ENCODE measurements at regions not wholly inside any gene's neighbourhood (a gene's known extent, or its start where the extent isn't known, plus 50 kb on each side); places are given as distances from the start of the nearest gene placed in this dataset.

DNA sequence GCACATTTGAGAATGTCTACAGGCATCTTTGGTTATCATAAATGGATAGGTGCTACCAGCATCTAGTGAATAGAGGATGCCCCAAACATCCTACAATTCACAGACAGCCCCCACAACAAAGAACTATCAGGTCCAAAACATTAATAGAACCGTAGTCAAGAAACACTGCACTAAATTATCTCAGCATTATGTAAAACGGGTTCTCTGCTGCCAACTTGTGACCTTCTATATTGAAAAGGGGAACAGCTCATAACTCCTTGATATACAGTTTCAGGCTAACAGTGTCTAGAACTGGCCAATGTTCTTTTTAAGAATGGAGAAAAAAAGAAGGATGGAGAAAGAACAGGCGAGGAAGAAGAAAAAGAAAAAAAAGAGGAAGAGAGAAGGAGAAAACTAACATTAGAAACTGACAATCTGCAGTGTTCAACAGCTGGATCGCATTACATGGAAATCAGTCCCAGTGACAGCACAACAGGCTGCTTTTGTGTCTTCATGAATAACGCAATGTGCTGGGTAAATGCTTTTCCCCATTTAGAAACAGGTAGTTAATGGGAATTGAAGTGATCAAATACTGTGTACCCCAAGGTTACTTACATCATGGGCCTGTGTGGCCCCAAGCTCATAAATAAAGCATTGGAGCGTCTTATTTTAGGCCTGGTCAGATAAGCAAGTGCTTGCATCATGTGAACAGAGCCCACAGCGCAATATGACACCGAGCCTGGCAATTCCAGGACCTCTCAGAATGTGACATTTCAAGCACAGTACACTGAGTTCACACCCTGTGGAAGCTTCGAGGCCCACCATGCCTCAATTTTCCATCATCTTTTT is 339.5 kb downstream of the DHX15 start:
- DNase-seq (ENCODE audit: low spot score): no peak

DNA sequence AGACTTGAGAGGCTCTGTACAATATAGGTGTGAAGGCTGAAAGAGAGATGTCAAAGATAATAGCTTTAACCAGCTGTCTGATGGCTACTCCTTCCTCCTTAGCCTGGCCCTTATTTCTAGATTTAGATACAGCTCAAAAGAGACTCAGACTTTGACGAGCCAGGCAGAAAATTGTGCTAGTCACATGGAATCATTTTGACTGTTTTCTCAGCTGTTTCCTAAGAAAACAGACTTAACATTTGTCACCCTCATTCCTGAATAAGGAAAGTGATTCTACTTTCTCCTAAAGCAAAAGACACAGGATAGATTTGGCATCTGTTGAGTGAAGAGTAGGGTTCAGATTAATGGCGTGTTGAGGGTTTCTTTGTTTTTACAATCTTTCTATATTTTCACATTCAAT is 340.7 kb downstream of the DHX15 start:
- no peak for DNase-seq (ENCODE audit: low spot score)

DNA sequence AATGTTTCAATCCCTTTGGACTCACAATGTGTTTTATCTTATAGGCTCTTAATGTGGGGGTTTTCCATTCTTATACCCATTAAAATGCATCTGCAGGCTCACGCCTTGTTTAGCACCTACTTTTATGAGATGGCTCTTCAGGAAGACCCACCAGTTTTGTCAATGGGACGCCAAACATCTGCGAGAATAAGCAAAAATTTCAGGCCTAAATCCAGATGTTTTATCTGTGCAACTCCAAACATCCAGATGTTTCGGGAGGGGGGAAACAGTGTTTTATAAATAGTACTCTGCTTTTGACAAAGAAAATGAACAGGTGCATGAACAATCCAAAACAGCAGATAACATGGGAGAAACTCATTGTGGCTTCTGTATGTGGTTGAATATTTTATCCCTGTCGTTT is 342.8 kb downstream of the DHX15 start:
- DNase-seq (ENCODE audit: low spot score): no peak

DNA sequence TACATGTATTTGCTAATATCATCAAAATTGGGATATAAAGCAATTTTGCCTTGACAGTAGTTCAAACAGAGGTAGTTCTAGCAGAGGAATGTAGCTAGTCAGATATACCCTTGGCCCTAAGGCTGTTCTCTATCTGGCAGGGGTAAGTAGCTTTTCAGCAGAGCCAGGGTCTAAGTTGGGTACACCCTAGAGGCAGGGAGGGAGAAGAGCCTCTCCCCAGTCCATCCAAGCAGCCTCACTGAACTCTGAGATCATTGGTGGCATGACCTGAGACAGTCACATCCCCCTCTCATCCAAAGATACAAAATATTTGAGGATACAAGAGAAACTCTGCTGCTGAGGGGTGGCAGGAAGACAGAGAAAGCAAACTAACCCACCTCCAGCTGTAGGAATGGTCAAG is 343.7 kb downstream of the DHX15 start:
- DNase-seq (ENCODE audit: low spot score): peak; percentile 22

DNA sequence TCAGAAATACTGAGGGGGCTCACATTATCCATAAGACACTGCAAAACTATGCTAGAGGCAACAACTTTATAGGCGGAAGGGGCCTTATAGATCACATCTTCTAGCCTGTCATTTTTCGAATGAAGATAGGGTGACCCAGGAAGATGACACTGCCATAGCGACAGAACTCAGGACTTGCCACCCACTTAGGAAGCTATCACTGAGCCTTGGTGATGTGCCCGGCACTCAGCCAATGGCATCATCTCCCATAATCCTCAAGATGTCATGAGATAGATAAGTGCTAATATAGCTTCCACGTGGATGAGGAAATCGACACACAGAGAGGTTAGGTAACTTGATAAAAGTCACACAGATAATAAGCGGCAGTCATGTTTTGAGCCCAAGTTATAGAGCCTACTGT is 346.6 kb downstream of the DHX15 start:
- DNase-seq (ENCODE audit: low spot score): no peak

DNA sequence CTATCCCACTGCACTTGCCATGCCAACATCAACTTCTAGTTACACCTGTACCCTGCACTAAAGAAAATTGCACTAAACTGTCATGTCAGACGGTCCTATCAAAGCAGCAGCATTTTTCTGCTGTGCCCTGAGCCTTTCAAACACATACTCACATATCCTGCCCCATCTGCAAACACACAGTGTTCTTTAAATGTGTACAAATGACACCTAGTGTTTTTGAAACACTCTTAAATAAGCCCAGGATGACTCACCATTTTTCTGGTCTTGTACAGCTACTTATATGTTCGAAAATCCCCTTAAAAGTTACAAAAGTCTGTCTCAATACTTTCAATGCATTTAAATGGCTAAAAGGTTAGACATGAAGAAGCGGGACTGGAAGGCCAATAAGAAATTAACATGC is 346.7 kb upstream of the PPARGC1A start:
- no peak for DNase-seq (ENCODE audit: low spot score)

DNA sequence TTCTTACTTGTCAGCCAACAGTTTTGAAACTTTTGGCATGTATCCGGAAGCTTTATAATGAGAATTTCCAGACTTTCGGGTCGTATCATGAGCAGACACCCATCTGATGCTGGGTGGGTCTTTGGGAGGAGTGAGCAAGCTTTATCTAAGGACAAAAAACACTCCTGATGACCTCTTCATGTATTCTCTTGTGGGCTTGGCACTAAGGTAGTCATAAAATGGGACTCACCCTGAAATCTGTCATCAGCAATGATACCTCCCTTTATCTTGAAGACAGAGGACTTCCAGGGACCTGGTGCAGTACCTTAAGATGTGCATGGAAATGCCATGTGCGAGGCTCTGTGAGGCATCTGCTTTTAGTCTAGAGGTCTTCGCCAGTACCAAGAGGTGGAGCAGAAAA is 346.3 kb upstream of the PPARGC1A start:
- DNase-seq (ENCODE audit: low spot score): no peak

DNA sequence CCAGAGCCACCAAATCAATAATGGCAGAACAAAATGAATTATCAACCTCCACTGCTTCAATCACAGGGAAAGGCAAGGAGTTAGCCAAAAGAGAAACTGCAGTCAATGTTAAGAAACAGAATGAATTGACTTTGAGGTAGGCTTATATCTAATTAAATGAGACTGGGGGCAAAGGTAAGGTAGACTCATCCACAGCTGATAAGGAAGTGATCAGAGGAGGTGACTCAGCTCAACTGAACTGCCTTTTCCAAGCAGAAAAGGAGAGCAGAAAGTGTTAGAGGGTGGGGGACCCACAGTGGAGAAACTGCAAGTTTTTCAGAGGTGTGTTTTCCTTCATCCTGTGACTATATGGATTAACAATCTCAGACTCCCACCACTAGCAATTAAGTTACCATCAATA is 345.8 kb upstream of the PPARGC1A start:
- no peak for DNase-seq (ENCODE audit: low spot score)

DNA sequence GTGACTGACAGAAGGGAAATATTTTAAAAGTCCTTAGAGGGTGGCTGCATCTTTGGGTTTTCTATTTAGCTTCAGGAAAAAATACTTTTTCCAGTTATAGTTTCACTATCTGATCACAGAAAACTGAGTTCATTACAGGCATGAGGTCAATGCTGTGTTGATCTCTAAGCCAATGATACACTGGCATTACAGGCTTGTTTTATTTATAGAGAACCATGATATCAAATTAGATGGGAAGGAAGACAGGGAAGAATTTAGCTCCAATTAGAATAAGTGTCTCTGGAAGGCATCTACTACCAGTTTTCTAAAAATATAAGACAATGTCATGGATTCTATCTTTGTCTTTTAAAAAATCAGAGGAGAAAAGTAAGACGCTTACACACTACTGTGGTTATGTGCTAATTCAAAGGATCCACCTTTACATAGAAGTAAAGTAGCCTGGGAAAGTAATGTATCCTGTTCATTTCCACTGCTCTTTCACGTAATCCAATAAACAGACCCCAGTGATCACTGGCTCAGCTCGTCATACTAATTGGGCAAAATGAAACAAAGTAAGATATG is 344.5 kb upstream of the PPARGC1A start:
- no peak for DNase-seq (ENCODE audit: low spot score)

DNA sequence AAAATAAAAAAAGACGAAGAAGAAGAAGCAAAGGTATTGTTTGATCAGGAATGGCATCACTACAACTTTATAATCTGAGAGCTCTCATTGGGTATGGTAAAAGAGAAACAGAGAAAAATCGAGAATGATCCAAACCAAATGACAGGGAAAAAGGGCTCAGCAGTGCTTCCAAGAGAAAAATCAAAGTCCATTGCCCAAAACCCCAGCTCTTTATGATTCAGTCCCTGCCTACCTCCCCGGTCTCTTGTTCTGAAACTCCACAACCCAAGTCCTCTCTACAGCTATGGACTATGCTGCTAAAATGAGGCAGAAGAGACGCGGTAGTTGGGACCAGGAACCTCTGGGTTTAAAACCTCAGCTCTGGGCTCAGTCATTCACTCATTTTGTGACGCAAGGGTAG is 341.1 kb upstream of the PPARGC1A start:
- DNase-seq (ENCODE audit: low spot score): no peak

DNA sequence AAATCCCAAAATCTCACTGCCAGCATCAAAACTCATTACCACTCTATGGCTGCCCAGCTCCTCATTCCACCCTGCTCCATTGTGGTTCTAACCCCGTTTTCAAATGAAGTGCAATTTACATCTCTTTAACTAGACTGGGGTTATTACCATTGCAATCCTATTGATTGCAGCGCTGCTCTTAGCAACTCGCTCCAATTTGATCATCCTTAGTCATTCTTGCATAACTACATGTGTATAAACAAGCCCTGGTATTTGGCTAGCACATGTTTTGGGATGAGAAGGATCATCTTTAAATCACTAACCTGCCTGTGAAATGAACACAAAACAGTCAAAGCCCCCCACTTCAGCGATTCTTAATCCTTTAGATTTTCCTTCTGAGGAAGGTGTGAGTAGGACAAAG is 340.1 kb upstream of the PPARGC1A start:
- DNase-seq (ENCODE audit: low spot score): no peak

DNA sequence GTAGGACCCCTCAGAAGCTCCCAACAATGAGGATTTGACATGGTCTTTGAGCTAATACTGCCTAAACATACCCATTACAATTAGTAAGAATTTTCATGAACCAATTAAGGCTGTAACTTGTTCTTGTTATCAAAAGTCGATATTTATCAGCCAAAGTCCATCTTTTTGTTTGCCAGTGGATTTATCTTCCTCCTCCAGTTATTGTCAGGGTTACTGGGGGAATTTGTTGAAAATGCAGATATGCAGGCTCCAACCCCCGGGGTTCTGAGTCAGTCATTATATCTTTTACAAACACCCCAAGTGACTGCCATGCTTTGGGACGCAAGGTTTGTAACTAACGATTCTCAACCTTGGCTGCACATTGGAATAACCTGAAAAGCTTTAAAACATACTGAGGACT is 338.8 kb upstream of the PPARGC1A start:
- no peak for DNase-seq (ENCODE audit: low spot score)

DNA sequence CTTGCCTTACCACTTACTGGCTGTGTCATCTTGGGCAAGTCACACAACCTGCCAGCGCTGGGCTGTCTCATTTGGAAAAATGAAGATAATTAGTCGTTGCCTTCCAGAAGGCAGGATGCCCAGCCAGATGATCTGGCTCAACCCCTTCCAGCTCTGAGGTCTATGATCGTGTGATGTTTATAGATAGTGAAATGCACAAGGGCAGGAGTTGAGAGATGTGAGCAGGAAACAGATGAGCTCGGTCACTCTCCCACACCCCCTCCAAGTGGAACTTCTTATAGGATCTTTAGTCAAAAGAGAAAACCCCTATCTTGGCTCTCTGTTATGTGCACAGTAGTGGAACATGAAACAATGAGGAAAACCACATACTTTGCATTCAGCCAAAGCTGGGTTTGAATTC is 336.8 kb upstream of the PPARGC1A start:
- no peak for DNase-seq (ENCODE audit: low spot score)

DNA sequence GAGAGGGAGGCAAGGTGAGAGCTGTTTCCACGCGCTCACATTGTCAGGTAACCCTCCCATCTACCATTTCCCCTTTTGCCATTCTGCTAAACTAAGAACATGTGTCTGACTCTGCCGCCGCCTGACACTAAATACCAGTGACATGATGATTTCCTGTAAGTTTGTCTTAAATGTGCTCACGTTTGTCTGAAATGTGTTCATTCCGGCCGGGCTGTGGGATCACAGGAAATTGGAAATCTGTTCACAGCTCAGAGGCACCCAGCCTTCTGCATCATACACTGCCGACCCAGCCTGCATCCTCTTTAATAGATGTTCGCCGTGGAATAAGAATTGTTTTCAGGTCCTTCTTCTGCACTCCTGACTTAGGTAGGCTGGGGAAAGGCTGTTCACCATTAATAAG is 336.2 kb upstream of the PPARGC1A start:
- DNase-seq (ENCODE audit: low spot score): no peak

DNA sequence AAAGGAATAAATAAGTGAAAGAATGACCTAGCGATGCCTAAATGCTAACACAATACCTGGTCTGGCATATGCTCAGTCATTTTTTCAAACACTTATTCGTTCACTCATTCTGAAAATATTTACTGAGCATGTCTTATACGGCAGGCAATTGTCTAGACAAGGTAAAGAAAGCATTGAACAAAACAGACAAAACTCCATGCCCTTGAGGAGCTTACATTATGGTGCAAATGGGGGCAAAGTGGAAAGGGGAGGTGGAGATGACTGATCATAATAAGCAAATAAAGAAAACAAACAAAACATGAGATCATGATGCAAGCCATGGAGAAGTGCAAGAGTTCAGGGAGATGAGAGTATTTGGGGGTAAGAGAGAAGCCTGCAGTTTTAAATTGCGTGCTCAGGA is 334.6 kb upstream of the PPARGC1A start:
- DNase-seq (ENCODE audit: low spot score): no peak

DNA sequence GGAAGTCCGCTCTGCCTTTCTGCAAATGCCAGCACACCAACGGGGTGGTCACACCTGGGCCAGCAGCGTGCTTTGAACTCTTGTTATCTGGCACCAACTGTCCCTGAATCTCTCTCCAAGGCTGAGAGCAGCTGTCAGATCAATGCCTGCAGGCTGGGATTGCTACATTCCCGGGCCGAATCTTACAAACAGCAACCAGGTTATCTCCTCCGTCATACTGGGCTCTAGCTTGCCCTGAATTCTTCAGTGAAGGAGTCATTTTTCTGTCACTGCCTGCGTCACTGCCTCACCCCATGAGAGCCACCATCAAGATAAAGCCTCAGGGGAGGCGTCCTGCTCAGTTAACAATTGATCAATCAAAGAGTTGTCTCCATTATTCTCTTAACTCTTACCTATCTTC is 329.4 kb upstream of the PPARGC1A start:
- DNase-seq (ENCODE audit: low spot score): no peak

DNA sequence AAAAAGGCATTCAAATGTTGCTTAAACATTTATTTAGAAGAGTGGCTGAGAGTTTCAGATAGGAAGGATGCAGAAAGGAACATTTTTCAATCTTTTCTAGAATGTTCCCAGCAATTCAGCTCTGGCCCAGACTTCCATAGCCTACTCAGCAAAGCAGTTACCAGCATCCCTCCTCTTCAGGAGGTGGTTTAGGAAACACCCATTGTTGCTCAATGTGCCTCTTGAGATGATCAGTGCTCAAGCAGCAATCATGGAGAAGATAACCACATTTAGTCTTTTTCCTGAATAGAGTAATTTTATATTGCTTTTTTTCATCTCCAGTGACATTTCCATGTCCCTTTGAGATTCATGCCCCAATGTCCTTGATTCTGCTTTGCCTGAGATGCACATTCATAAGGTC is 328.7 kb upstream of the PPARGC1A start:
- no peak for DNase-seq (ENCODE audit: low spot score)

DNA sequence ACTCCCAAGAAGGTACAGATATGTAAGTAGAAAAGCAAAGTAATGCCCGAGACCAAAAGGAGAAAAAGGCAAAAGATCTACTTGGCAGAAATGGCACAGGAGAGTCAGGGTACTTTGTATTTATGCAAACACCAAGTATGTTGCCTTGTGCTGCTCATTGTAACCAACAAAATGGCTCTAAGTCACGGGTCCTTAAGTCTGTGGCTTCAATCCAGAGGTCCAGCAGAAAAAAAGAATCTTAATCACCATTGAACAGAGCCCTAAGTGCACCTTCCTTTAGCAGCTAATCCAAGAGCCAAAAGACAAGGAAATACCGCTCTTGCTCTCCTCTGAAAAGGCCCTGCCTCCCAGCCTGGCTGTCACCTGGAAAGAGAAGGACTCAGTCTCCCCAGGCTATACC is 324.9 kb upstream of the PPARGC1A start:
- no peak for DNase-seq (ENCODE audit: low spot score)

DNA sequence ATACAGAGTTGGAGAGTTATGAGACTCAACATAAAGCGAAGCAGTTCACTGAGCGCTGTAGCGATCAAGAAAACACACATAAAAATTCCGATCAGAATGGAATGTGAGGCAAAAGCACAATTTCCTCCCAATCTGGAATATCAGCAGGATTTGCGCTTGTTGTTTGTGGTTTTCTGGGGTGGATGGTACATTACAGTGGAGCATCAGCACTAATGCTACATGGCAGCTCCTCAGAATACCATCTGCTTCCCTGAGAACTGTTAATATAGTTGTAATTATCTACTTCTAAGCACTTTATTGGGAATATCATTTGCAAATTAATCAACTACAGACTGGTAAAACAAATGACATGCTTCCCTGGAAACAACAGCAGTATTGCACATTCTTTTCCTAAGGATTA is 324.1 kb upstream of the PPARGC1A start:
- no peak for DNase-seq (ENCODE audit: low spot score)

DNA sequence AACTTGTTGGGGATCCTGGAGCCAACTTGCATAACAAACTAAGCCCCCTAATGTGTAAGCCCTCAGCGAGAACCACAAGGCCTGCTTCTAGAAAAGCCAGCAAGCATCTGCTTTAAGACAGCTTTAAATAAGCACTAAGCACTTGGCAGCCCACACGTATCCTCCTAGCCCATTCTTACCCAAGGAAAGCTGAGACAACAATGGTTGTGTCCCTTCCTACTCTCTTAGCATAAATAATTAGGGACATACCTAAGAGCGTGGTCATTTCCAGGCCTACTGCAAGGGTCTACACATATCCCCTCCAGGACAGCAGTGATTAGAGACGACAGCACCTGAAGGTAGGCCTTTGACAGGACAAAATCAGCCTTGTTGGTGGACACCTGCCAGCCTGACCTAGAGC is 322.8 kb upstream of the PPARGC1A start:
- DNase-seq (ENCODE audit: low spot score): no peak

DNA sequence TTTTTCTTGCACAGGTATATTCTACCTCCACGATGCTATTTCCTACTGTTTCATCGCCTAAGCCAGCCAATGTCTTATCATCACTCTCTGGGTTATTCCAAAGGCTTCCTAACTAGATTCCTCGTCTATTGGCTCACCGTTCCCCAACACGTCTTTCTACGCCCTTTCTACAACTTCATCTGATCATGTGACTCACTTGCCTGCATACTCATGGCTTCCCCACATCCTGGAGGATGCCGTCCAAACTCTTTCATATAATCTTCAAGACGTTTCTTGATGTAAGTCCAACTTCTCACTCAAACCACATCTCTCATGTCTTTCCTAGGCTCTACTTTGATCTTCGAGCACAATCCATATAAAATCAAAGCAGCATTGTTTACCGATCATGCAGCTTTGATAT is 322.0 kb upstream of the PPARGC1A start:
- DNase-seq (ENCODE audit: low spot score): peak; percentile 25

DNA sequence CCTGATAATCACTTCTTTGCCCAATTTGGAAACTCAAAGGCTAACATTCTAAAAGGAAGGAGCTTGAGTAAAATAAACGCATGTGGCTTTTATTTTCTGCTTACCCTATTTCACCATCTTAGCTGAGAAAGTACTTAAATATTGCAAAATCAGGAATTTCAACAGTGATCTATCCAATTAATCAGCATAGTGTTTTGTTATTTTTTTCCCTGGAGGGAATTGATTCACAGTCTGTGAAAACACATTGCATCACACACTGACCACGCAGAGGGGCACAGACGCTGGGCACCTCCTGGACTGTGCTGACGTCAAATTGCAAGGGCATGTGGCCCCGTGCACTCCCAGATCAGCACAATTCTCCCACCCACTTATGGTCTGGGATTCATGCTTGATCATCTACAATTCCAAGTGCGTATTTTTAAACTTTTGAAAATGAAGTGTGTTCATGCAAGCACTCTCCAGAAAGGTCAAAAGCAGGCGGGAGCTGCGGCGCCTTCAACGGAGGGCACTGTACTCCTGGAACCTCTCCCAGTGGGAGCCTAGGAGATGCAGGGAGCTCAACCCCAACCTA is 320.6 kb upstream of the PPARGC1A start:
- no peak for DNase-seq (ENCODE audit: low spot score)

DNA sequence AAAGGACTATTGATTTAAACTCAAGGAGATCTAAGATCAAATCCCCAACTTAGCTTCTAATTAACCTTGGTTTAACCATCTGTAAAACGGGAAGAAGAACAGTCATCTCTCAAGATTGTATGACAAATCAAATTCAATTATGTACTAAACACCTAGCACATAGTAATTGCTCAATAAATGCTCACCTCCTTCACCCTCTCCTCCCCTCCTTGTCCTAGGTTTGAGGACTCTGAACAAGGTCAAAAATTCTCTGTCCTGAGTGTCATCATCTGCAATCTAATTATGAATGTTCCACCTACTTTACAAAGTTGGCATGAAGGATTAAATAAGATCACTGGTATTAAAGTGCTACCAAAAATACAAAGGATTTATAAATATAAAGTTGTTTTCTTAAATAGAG is 320.1 kb upstream of the PPARGC1A start:
- DNase-seq (ENCODE audit: low spot score): no peak

DNA sequence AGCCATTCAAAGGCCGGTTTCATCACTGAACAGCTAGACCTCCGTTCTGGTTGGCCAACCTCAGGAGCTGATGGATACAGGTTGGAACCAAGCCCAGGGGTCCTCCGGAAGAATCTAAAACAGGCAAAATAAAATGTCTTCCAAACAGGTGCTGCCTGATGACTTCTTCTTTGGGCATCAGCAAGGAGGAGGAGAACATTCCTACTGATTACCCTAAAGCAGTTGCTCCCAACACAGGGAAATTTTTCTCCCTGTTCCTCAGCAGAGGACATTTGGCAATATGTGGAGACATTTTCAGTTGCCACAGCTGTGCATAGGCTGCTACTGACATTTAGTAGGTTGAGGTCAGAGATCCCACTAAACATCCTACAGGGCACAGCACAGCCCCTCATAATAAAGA is 319.3 kb upstream of the PPARGC1A start:
- DNase-seq (ENCODE audit: low spot score): no peak
